T-helper 17 cell (primary cell): ENCODE measurements at regions not wholly inside any gene's neighbourhood (a gene's known extent, or its start where the extent isn't known, plus 50 kb on each side); places are given as distances from the start of the nearest gene placed in this dataset.

Experiments
- ATAC-seq: fragments of 150-1000 bp; cut with Tn5 transposase; 2 replicates; pipeline ENCODE4 v1.10.0; 2021; ENCODE audit warnings: mild to moderate bottlenecking, moderate library complexity
- DNase-seq, 3 donors: peaks; one replicate each; pipeline versions ENCODE4 v3.0.0 to v3.0.0-alpha.2; 2020 to 2021
- H3K9me3 ChIP-seq: one replicate; pipeline ENCODE4 v1.7.0; 2013; ENCODE audit warnings: low read length, mild to moderate bottlenecking; ENCODE audit not compliant: control insufficient read depth, poor library complexity, severe bottlenecking
- H3K27ac Mint-ChIP-seq: one replicate; pipeline ENCODE4 v1.8.0; 2022; ENCODE audit warnings: mild to moderate bottlenecking, moderate library complexity, mixed read lengths
- H3K27me3 Mint-ChIP-seq: one replicate; pipeline ENCODE4 v1.8.0; 2022; ENCODE audit warnings: mixed read lengths
- H3K36me3 Mint-ChIP-seq: one replicate; pipeline ENCODE4 v1.8.0; 2022; ENCODE audit warnings: low read depth, mixed read lengths
- H3K4me1 Mint-ChIP-seq: one replicate; pipeline ENCODE4 v1.8.0; 2022; ENCODE audit warnings: mild to moderate bottlenecking, mixed read lengths
- H3K4me3 Mint-ChIP-seq: one replicate; pipeline ENCODE4 v1.8.0; 2022; ENCODE audit warnings: mild to moderate bottlenecking, moderate library complexity, mixed read lengths

- DNase-seq: no peak
- Mint-ChIP-seq H3K4me3 (no peak overlapping the region), H3K36me3 (no peaks in the 10 kb centered on the region), H3K27me3 (no peaks in the 10 kb centered on the region), H3K4me1 (no peaks in the 10 kb centered on the region), H3K27ac (no peak overlapping the region)
- no peak for ATAC-seq
- no peaks in the 10 kb centered on the region for H3K9me3 ChIP-seq
These were observed 527.1 kb downstream of the MRPL39 start for GRCh38 chr21:25080141-25080540.

- H3K9me3 ChIP-seq: no peaks in the 10 kb centered on the region
- ATAC-seq: no peak
- Mint-ChIP-seq H3K27me3 (no peaks in the 10 kb centered on the region), H3K4me3 (no peak overlapping the region), H3K36me3 (no peaks in the 10 kb centered on the region), H3K27ac (no peak overlapping the region), H3K4me1 (no peaks in the 10 kb centered on the region)
- DNase-seq: no peak
These were observed 528.2 kb downstream of the MRPL39 start for GRCh38 chr21:25079053-25079452.

- Mint-ChIP-seq H3K27ac (no peak overlapping the region), H3K27me3 (no peaks in the 10 kb centered on the region), H3K4me1 (no peaks in the 10 kb centered on the region), H3K4me3 (no peak overlapping the region), H3K36me3 (no peaks in the 10 kb centered on the region)
- ATAC-seq (no peak), DNase-seq (no peak)
- H3K9me3 ChIP-seq: no peaks in the 10 kb centered on the region
These were observed 545.2 kb downstream of the MRPL39 start for GRCh38 chr21:25062061-25062460.

GRCh38 chr21:25054689-25055088 is 552.6 kb downstream of the MRPL39 start:
- H3K4me1 Mint-ChIP-seq: no peaks in the 10 kb centered on the region
- H3K4me3 Mint-ChIP-seq: no peak overlapping the region
- no peaks in the 10 kb centered on the region for H3K36me3 Mint-ChIP-seq
- H3K9me3 ChIP-seq: no peaks in the 10 kb centered on the region
- ATAC-seq: no peak
- H3K27me3 Mint-ChIP-seq: no peaks in the 10 kb centered on the region
- H3K27ac Mint-ChIP-seq: no peak overlapping the region
- no peak for DNase-seq

GRCh38 chr21:25039461-25040380 is 567.6 kb downstream of the MRPL39 start:
- Mint-ChIP-seq H3K4me3 (no peak overlapping the region), H3K27me3 (no peaks in the 10 kb centered on the region), H3K27ac (no peak overlapping the region), H3K36me3 (no peaks in the 10 kb centered on the region), H3K4me1 (no peaks in the 10 kb centered on the region)
- DNase-seq (no peak), ATAC-seq (no peak)
- H3K9me3 ChIP-seq: no peaks in the 10 kb centered on the region

- no peaks in the 10 kb centered on the region for H3K4me1 Mint-ChIP-seq
- no peak overlapping the region for H3K27ac Mint-ChIP-seq
- no peak overlapping the region for H3K4me3 Mint-ChIP-seq
- no peak for DNase-seq
- no peaks in the 10 kb centered on the region for H3K27me3 Mint-ChIP-seq
- no peak for ATAC-seq
- H3K36me3 Mint-ChIP-seq: no peaks in the 10 kb centered on the region
- H3K9me3 ChIP-seq: no peaks in the 10 kb centered on the region
These were observed 570.5 kb downstream of the MRPL39 start for GRCh38 chr21:25036775-25037174.

GRCh38 chr21:25031750-25032149 is 575.5 kb downstream of the MRPL39 start:
- H3K36me3 Mint-ChIP-seq: no peaks in the 10 kb centered on the region
- no peaks in the 10 kb centered on the region for H3K4me1 Mint-ChIP-seq
- DNase-seq (no peak), ATAC-seq (no peak)
- H3K9me3 ChIP-seq: no peaks in the 10 kb centered on the region
- H3K4me3 Mint-ChIP-seq: no peak overlapping the region
- H3K27me3 Mint-ChIP-seq: no peaks in the 10 kb centered on the region
- H3K27ac Mint-ChIP-seq: no peak overlapping the region

- H3K36me3 Mint-ChIP-seq: no peaks in the 10 kb centered on the region
- no peak for ATAC-seq
- no peaks in the 10 kb centered on the region for H3K27me3 Mint-ChIP-seq
- no peak for DNase-seq
- H3K9me3 ChIP-seq: no peaks in the 10 kb centered on the region
- H3K4me1 Mint-ChIP-seq: no peaks in the 10 kb centered on the region
- no peak overlapping the region for H3K4me3 Mint-ChIP-seq
- H3K27ac Mint-ChIP-seq: no peak overlapping the region
These were observed 577.7 kb downstream of the MRPL39 start for GRCh38 chr21:25029580-25029979.

GRCh38 chr21:25025596-25025995 is 581.7 kb downstream of the MRPL39 start:
- Mint-ChIP-seq H3K4me1 (no peaks in the 10 kb centered on the region), H3K36me3 (no peaks in the 10 kb centered on the region), H3K4me3 (no peak overlapping the region), H3K27ac (no peak overlapping the region), H3K27me3 (no peaks in the 10 kb centered on the region)
- ATAC-seq (no peak), DNase-seq (no peak)
- H3K9me3 ChIP-seq: no peaks in the 10 kb centered on the region

GRCh38 chr21:25024639-25025038 is 582.6 kb downstream of the MRPL39 start:
- H3K9me3 ChIP-seq: no peaks in the 10 kb centered on the region
- Mint-ChIP-seq H3K27ac (no peak overlapping the region), H3K36me3 (no peaks in the 10 kb centered on the region), H3K4me3 (no peak overlapping the region), H3K27me3 (no peaks in the 10 kb centered on the region), H3K4me1 (no peaks in the 10 kb centered on the region)
- no peak for DNase-seq
- no peak for ATAC-seq

- H3K4me3 Mint-ChIP-seq: no peak overlapping the region
- ATAC-seq (no peak), DNase-seq (no peak)
- H3K27ac Mint-ChIP-seq: no peak overlapping the region
- no peaks in the 10 kb centered on the region for H3K9me3 ChIP-seq
- H3K27me3 Mint-ChIP-seq: no peaks in the 10 kb centered on the region
- H3K36me3 Mint-ChIP-seq: no peaks in the 10 kb centered on the region
- no peaks in the 10 kb centered on the region for H3K4me1 Mint-ChIP-seq
These were observed 601.9 kb downstream of the MRPL39 start for GRCh38 chr21:25005388-25005787.

- H3K27me3 Mint-ChIP-seq: no peaks in the 10 kb centered on the region
- no peaks in the 10 kb centered on the region for H3K36me3 Mint-ChIP-seq
- H3K4me1 Mint-ChIP-seq: no peaks in the 10 kb centered on the region
- H3K27ac Mint-ChIP-seq: no peak overlapping the region
- no peak overlapping the region for H3K4me3 Mint-ChIP-seq
- no peak for DNase-seq
- ATAC-seq: no peak
- H3K9me3 ChIP-seq: no peaks in the 10 kb centered on the region
These were observed 604.6 kb downstream of the MRPL39 start for GRCh38 chr21:25002676-25003075.

- DNase-seq (no peak), ATAC-seq (no peak)
- H3K9me3 ChIP-seq: no peaks in the 10 kb centered on the region
- Mint-ChIP-seq H3K27me3 (no peaks in the 10 kb centered on the region), H3K4me3 (no peak overlapping the region), H3K36me3 (no peaks in the 10 kb centered on the region), H3K4me1 (no peaks in the 10 kb centered on the region), H3K27ac (no peak overlapping the region)
These were observed 612.1 kb downstream of the MRPL39 start for GRCh38 chr21:24995216-24995615.

- no peaks in the 10 kb centered on the region for H3K9me3 ChIP-seq
- no peak for DNase-seq
These were observed 612.6 kb downstream of the MRPL39 start for GRCh38 chr21:24994717-24995116.

More at GRCh38 chr21:24994717-24995116, 612.6 kb downstream of the MRPL39 start:
- H3K4me3 Mint-ChIP-seq: no peak overlapping the region
- H3K4me1 Mint-ChIP-seq: no peaks in the 10 kb centered on the region
- ATAC-seq: no peak
- H3K27me3 Mint-ChIP-seq: no peaks in the 10 kb centered on the region
- H3K36me3 Mint-ChIP-seq: no peaks in the 10 kb centered on the region
- no peak overlapping the region for H3K27ac Mint-ChIP-seq
